HepG2 (cell line): ENCODE measurements at regions not wholly inside any gene's neighbourhood (a gene's known extent, or its start where the extent isn't known, plus 50 kb on each side); places are given as distances from the start of the nearest gene placed in this dataset.

ENCODE experiments used
- ATAC-seq: fragments of 200-7000 bp; cut with Tn5 transposase; 3 replicates; pipeline ENCODE4 v1.9.1; 2020; ENCODE audit warnings: mild to moderate bottlenecking, moderate library complexity
- BruUV-seq: library from RNA; stranded (reverse); fragments of 400-500 nt; replicated peaks from 2 replicates; lab custom pipeline; 2021; lab: Mats Ljungman, UMichigan
- CTCF ChIA-PET: fragments of 300-600 bp; formaldehyde crosslinking; extraction: SDS; loops from one replicate; lab custom pipeline; 2021; ENCODE audit warnings: low total read pairs, inconsistent platforms, low intra/inter-chr PET ratio; lab: Yijun Ruan, JAX
- POLR2A ChIA-PET: fragments of 350-600 bp; sonication (Branson Sonifier 250); formaldehyde crosslinking; loops from one replicate; lab custom pipeline; 2020; ENCODE audit warnings: antibody characterized with exemption, inconsistent platforms; lab: Yijun Ruan, JAX
- DNase-seq: peaks from one replicate; pipeline ENCODE4 v3.0.0-alpha.2; 2015; ENCODE audit warnings: low spot score
- FAIRE-seq: peaks from 3 replicates; lab custom pipeline; 2011; peaks lifted over from hg19 to GRCh38; lab: Jason Lieb, UNC
- H2AFZ ChIP-seq: one replicate; pipeline ENCODE4 v1.6.1; 2011; ENCODE audit warnings: low read length, inconsistent platforms
- H3K27ac ChIP-seq: fragments of 300-600 bp; 3 replicates; pipeline ENCODE4 v1.8.0; 2011; ENCODE audit warnings: mixed run types, mild to moderate bottlenecking, mixed read lengths, low read length, inconsistent platforms; ENCODE audit not compliant: insufficient read depth; ENCODE audit errors: extremely low read length
- H3K27me3 ChIP-seq, 2 experiments: fragments of 200-600 bp in 1 of 2; 2 replicates in 1 of 2; 3 replicates in 1 of 2; pipeline versions ENCODE4 v1.6.0 to v1.8.0; 2011; ENCODE audit warnings: low read length in 2 of 2, mild to moderate bottlenecking in 2 of 2, moderate library complexity in 2 of 2, inconsistent platforms in 1 of 2; ENCODE audit not compliant: insufficient read depth in 2 of 2, control insufficient read depth in 1 of 2
- H3K36me3 ChIP-seq, 2 experiments: fragments of 200-600 bp in 1 of 2; replicated peaks in 1 of 2; 2 replicates in 1 of 2; 3 replicates in 1 of 2; pipeline versions ENCODE4 v1.5.1 to v1.8.0; 2011; ENCODE audit warnings: low read length in 2 of 2, inconsistent platforms in 1 of 2; ENCODE audit not compliant: insufficient read depth in 2 of 2, control insufficient read depth in 1 of 2
- H3K4me1 ChIP-seq: 2 replicates; pipeline ENCODE4 v1.5.1; 2012; ENCODE audit warnings: low read length, inconsistent platforms; ENCODE audit not compliant: insufficient read depth
- H3K4me2 ChIP-seq: 2 replicates; pipeline ENCODE4 v1.6.0; 2011; ENCODE audit warnings: low read depth, low read length, inconsistent platforms
- H3K4me3 ChIP-seq, 3 experiments: fragments of 200-600 bp in 1 of 3; sonication (generic), shearing (Covaris generic) in 1 of 3; replicated peaks in 1 of 3; 2 replicates each; pipeline ENCODE4 v1.5.1; 2011 to 2016; ENCODE audit warnings: low read length in 3 of 3, inconsistent platforms in 2 of 3, low read depth in 2 of 3, mild to moderate bottlenecking in 2 of 3, control low read depth in 1 of 3, mixed read lengths in 1 of 3; ENCODE audit not compliant: insufficient read depth in 1 of 3
- H3K79me2 ChIP-seq: one replicate; pipeline ENCODE4 v1.6.1; 2011; ENCODE audit warnings: low read length, inconsistent platforms; ENCODE audit not compliant: insufficient read depth
- H3K9ac ChIP-seq: 2 replicates; pipeline ENCODE4 v1.6.0; 2011; ENCODE audit warnings: mild to moderate bottlenecking, low read depth, low read length, inconsistent platforms; ENCODE audit not compliant: insufficient read depth
- H3K9me3 ChIP-seq: 2 replicates; pipeline ENCODE4 v1.5.1; 2012; ENCODE audit warnings: mild to moderate bottlenecking, low read length
- H4K20me1 ChIP-seq: 2 replicates; pipeline ENCODE4 v1.6.0; 2011; ENCODE audit warnings: inconsistent platforms, mild to moderate bottlenecking, low read length, moderate library complexity; ENCODE audit not compliant: insufficient read depth
- CENPBD1 ChIP-seq: sonication (generic); formaldehyde crosslinking; IDR thresholded peaks from 2 replicates; pipeline ENCODE4 v1.8.0; 2022; ENCODE audit warnings: missing genetic modification reagents, low read depth, mild to moderate bottlenecking, borderline replicate concordance
- FOSL2 ChIP-seq: sonication (generic); formaldehyde crosslinking; IDR thresholded peaks from 2 replicates; pipeline ENCODE4 v1.4.0; 2020; ENCODE audit warnings: missing genetic modification reagents
- HOXA3 ChIP-seq: sonication (generic); formaldehyde crosslinking; IDR thresholded peaks from 2 replicates; pipeline ENCODE4 v1.5.0; 2020; ENCODE audit warnings: missing genetic modification reagents
- KLF6 ChIP-seq: IDR thresholded peaks from 2 replicates; pipeline ENCODE4 v1.8.0; 2016; ENCODE audit warnings: missing biosample characterization, missing genetic modification reagents
- MAFK ChIP-seq, 2 experiments: IDR thresholded peaks in 1 of 2; conservative IDR thresholded peaks in 1 of 2; 2 replicates each; pipeline ENCODE4 v1.6.1; 2011; ENCODE audit warnings: improper control_type of control experiment in 2 of 2, low read length in 2 of 2
- SMARCC2 ChIP-seq: fragments of 450-650 bp; IDR thresholded peaks from 2 replicates; pipeline ENCODE4 v1.6.1; 2017; ENCODE audit warnings: antibody characterized with exemption, mild to moderate bottlenecking
- STAT6 ChIP-seq: sonication (generic); formaldehyde crosslinking; IDR thresholded peaks from 2 replicates; pipeline ENCODE4 v1.4.0; 2020; ENCODE audit warnings: missing genetic modification reagents, mild to moderate bottlenecking, borderline replicate concordance
- TBP ChIP-seq: sonication (generic); formaldehyde crosslinking; IDR thresholded peaks from 2 replicates; pipeline ENCODE4 v1.5.0; 2020; ENCODE audit warnings: missing genetic modification reagents
- ZFY ChIP-seq: sonication (generic); formaldehyde crosslinking; IDR thresholded peaks from 2 replicates; pipeline ENCODE4 v1.4.0; 2020; ENCODE audit warnings: missing genetic modification reagents
- ZNF138 ChIP-seq: sonication (generic); formaldehyde crosslinking; IDR thresholded peaks from 2 replicates; pipeline ENCODE4 v1.5.0; 2020; ENCODE audit warnings: mild to moderate bottlenecking, low read depth, missing genetic modification reagents
- ZNF230 ChIP-seq: sonication (generic); formaldehyde crosslinking; IDR thresholded peaks from 2 replicates; pipeline ENCODE4 v1.4.0; 2020; ENCODE audit warnings: mild to moderate bottlenecking, missing genetic modification reagents
- ZNF280D ChIP-seq: sonication (generic); formaldehyde crosslinking; IDR thresholded peaks from 2 replicates; pipeline ENCODE4 v1.5.1; 2020; ENCODE audit warnings: mild to moderate bottlenecking, missing genetic modification reagents
- ZNF746 ChIP-seq: sonication (generic); formaldehyde crosslinking; IDR thresholded peaks from 2 replicates; pipeline ENCODE4 v1.8.0; 2022; ENCODE audit warnings: mild to moderate bottlenecking, missing genetic modification reagents
- WGBS: methylation state at CpG from one replicate; pipeline ENCODE4 v1.1.6; 2017; ENCODE audit warnings: low lambda C conversion rate; 5-methylcytosine and 5-hydroxymethylcytosine counted together
- in situ Hi-C: cut with HindIII; loops from 2 replicates; pipeline ENCODE4 v1.10.0; 2017; ENCODE audit warnings: low pct_unique_long_range_greater_than_20kb; ENCODE audit not compliant: extremely low pct_ligation_motif_present
- intact Hi-C: fragments of 100-400 bp; cut with micrococcal nuclease; formaldehyde crosslinking; loops from one replicate; pipeline ENCODE4 v1.10.0; 2022; ENCODE audit not compliant: unreplicated experiment

GRCh38 chr12:46553266-46553665, 180.7 kb upstream of the SLC38A2 start:
- H3K9me3 ChIP-seq = no peaks in the 10 kb centered on the region
- WGBS = 95% methylated on average over 2 of the region's 2 CpGs
- H3K4me3 ChIP-seq = no peak overlapping the region
- DNase-seq (peak; percentile 12), FAIRE-seq (no peak), ATAC-seq (no peak)
- no peak overlapping the region for H3K27ac ChIP-seq
- no peak overlapping the region for H3K9ac ChIP-seq
- intact Hi-C loops = no loop called here
- in situ Hi-C loops = no loop called here
- H3K4me2 ChIP-seq = no peak overlapping the region
- H3K79me2 ChIP-seq = no peaks in the 10 kb centered on the region
- peaks cover 11% of the 10 kb centered on the region for H3K4me1 ChIP-seq
- no TSS peak for BruUV-seq
- H3K27me3 ChIP-seq = no peaks in the 10 kb centered on the region
- no peaks in the 10 kb centered on the region for H3K36me3 ChIP-seq
- peak; percentile 30; the same call in 1 of the 2 replicates for TF ChIP-seq FOSL2 (CRISPR knock-in tag)
- no peak for TF ChIP-seq ZNF746 (CRISPR knock-in tag)
- TF ChIP-seq, all 625 proteins: peak for 1
- ChIA-PET CTCF (no interaction called here), POLR2A (no interaction called here)
- no peaks in the 10 kb centered on the region for H4K20me1 ChIP-seq
- no peak overlapping the region for H2AFZ ChIP-seq

- Histone ChIP-seq H3K27me3 (no peaks in the 10 kb centered on the region), H4K20me1 (no peaks in the 10 kb centered on the region), H3K4me1 (peaks cover 11% of the 10 kb centered on the region; the same call in 1 of the 2 replicates), H2AFZ (no peak overlapping the region), H3K4me2 (no peak overlapping the region), H3K4me3 (no peak overlapping the region), H3K9me3 (no peaks in the 10 kb centered on the region), H3K9ac (no peak overlapping the region), H3K36me3 (no peaks in the 10 kb centered on the region), H3K79me2 (no peaks in the 10 kb centered on the region), H3K27ac (no peak overlapping the region)
- intact Hi-C loops = no loop called here
- ChIA-PET POLR2A (no interaction called here), CTCF (no interaction called here)
- 94% methylated on average over 4 of the region's 4 CpGs for WGBS
- no TSS peak for BruUV-seq
- ATAC-seq (no peak), FAIRE-seq (no peak), DNase-seq (no peak)
- in situ Hi-C loops = no loop called here
- TF ChIP-seq HOXA3 (CRISPR knock-in tag) = no peak
- TF ChIP-seq ZNF138 (CRISPR knock-in tag) = no peak
- no peak for TF ChIP-seq ZNF230 (CRISPR knock-in tag)
- TF ChIP-seq ZFY (CRISPR knock-in tag) = no peak
- no peak for TF ChIP-seq STAT6 (CRISPR knock-in tag)
- no peak for TF ChIP-seq ZNF280D (CRISPR knock-in tag)
- no peak for TF ChIP-seq KLF6
- TF ChIP-seq MAFK (conservative IDR thresholded peaks at IDR 0.05 in 1 of 2, IDR thresholded peaks at IDR 0.05 in 1 of 2; ENCODE audit: low read length in 2 of 2) = no peak
- TF ChIP-seq TBP = no peak
- TF ChIP-seq CENPBD1 (CRISPR knock-in tag) = no peak
- TF ChIP-seq SMARCC2 = no peak
Measured at GRCh38 chr12:46550266-46550879, 177.8 kb upstream of the SLC38A2 start.
